ENCODE measurements at regions not wholly inside any gene's neighbourhood (a gene's known extent, or its start where the extent isn't known, plus 50 kb on each side); places are given as distances from the start of the nearest gene placed in this dataset.

DNA sequence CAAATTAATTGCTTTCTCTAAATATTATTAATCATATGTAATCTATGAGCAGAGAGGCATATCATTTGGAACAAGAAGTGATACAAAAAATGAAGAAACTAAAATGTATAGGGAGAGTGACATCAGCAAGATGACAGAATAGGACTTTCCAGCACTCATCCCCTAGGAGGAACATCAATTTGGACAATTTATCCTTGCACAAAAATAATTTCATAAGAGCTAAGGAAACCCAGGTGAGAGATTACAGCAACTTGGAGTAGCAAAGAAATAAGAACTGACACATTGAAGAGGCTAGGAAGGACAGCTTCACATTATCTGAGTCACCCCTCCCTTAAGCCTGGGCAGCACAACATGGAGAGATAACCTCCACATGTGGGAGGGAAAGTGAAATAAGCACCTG is 347.5 kb downstream of the MAFB start:
- no peaks in the 10 kb centered on the region for H3K79me1 ChIP-seq (ENCODE audit: low read depth, low read length)
- H2BK5ac ChIP-seq (ENCODE audit: low read length): no peak overlapping the region
- H3K27ac ChIP-seq (replicated peaks; ENCODE audit: low read length): no peak overlapping the region
- H3K14ac ChIP-seq (ENCODE audit: low read length): no peak overlapping the region
- no peak overlapping the region for H3K23ac ChIP-seq (ENCODE audit: low read depth, low read length, poor library complexity)
- no peak overlapping the region for H3K18ac ChIP-seq (ENCODE audit: low read length)
- H2AFZ ChIP-seq (ENCODE audit: low read length): no peak overlapping the region
- H3K4me1 ChIP-seq (ENCODE audit: control insufficient read depth in 2 of 2, insufficient read depth in 1 of 2, low read depth in 1 of 2, low read length in 2 of 2): no peaks in the 10 kb centered on the region
- H2BK15ac ChIP-seq (ENCODE audit: low read length): no peak overlapping the region
- no peak overlapping the region for H3K4me3 ChIP-seq (ENCODE audit: low read length in 2 of 2)
- H4K8ac ChIP-seq (ENCODE audit: low read depth, low read length): no peak overlapping the region
- H2AK5ac ChIP-seq (ENCODE audit: low read depth, low read length): no peak overlapping the region
- peaks cover 0 to 8% of the 10 kb centered on the region in 2 donors for H3K9me3 ChIP-seq (replicated peaks in 1 of 2; ENCODE audit: control insufficient read depth in 2 of 2, insufficient read depth in 1 of 2, low read depth in 1 of 2, low read length in 2 of 2)
- H2BK12ac ChIP-seq (ENCODE audit: low read length): no peak overlapping the region
- no peak overlapping the region for H2BK120ac ChIP-seq (ENCODE audit: low read depth, low read length)
- H4K91ac ChIP-seq (ENCODE audit: low read depth, low read length, poor library complexity): no peak overlapping the region
- no peak for DNase-seq (ENCODE audit: low spot score)
- no peaks in the 10 kb centered on the region for H3K27me3 ChIP-seq (ENCODE audit: control insufficient read depth in 3 of 3, insufficient read depth in 3 of 3, low read depth in 1 of 3, low read length in 3 of 3)
- no peak overlapping the region for H3K4me2 ChIP-seq (ENCODE audit: insufficient read depth, low read length, poor library complexity, severe bottlenecking)
- H3K36me3 ChIP-seq (replicated peaks in 1 of 2; ENCODE audit: control insufficient read depth in 2 of 2, insufficient read depth in 2 of 2, low read length in 2 of 2): no peaks in the 10 kb centered on the region
- no peak overlapping the region for H3K4ac ChIP-seq (ENCODE audit: low read length)
- no peak overlapping the region for H3K9ac ChIP-seq (ENCODE audit: low read depth, low read length, poor library complexity)

DNA sequence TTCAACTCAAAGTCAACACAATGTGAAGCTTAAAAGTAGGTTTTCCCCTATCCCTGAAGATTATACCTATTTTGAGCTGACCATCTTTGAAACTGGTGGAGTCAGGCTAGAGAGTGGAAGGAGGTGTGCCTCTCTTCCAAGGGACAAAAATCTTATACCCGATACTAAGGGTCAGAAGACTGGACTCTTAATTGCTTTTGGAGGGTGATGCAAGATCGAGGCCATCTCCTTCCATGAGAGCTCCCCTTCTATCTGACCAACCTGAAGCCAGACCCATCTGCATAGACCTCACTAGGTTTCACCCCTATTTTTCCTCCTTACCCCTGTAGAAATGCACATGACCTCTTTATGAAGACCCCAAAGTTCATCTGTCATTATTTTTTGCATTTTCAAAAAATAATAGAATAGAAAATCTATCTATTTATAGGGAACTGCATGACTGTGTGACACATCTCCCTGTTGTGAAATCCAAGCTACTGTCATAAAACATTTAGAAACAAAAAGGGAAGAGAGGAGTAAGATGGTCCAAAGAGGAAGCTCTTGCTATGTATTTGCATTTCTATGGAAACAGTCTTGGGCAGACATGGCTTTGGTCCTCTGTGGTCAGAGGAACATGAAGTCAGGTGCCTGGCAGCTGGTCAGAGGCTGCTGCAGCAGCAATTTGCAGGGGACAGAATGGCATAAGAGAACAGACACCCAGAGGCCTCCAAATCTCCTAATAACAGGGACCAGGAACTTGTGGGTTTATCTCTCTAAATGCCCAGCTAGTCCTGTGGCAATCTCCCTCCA is 349.2 kb downstream of the MAFB start:
- peaks cover 0 to 9% of the 10 kb centered on the region in 2 donors for H3K4me1 ChIP-seq (ENCODE audit: control insufficient read depth in 2 of 2, insufficient read depth in 1 of 2, low read depth in 1 of 2, low read length in 2 of 2)
- no peaks in the 10 kb centered on the region for H3K27me3 ChIP-seq (ENCODE audit: control insufficient read depth in 3 of 3, insufficient read depth in 3 of 3, low read depth in 1 of 3, low read length in 3 of 3)
- H2BK15ac ChIP-seq (ENCODE audit: low read length): no peak overlapping the region
- no peak overlapping the region for H4K8ac ChIP-seq (ENCODE audit: low read depth, low read length)
- H3K79me1 ChIP-seq (ENCODE audit: low read depth, low read length): no peaks in the 10 kb centered on the region
- no peak overlapping the region for H3K14ac ChIP-seq (ENCODE audit: low read length)
- no peak overlapping the region for H2BK5ac ChIP-seq (ENCODE audit: low read length)
- peaks cover 0 to 4% of the 10 kb centered on the region in 2 donors for H3K9me3 ChIP-seq (replicated peaks in 1 of 2; ENCODE audit: control insufficient read depth in 2 of 2, insufficient read depth in 1 of 2, low read depth in 1 of 2, low read length in 2 of 2)
- H3K18ac ChIP-seq (ENCODE audit: low read length): no peak overlapping the region
- no peak overlapping the region for H3K4me3 ChIP-seq (ENCODE audit: low read length in 2 of 2)
- H2AK5ac ChIP-seq (ENCODE audit: low read depth, low read length): no peak overlapping the region
- no peak overlapping the region for H4K91ac ChIP-seq (ENCODE audit: low read depth, low read length, poor library complexity)
- no peak overlapping the region for H3K9ac ChIP-seq (ENCODE audit: low read depth, low read length, poor library complexity)
- H3K36me3 ChIP-seq (replicated peaks in 1 of 2; ENCODE audit: control insufficient read depth in 2 of 2, insufficient read depth in 2 of 2, low read length in 2 of 2): no peaks in the 10 kb centered on the region
- no peak overlapping the region for H3K4me2 ChIP-seq (ENCODE audit: insufficient read depth, low read length, poor library complexity, severe bottlenecking)
- no CpG with 5 or more reads among the region's 2 CpGs for WGBS, 2 donors (ENCODE audit: extremely low coverage in 2 of 2, insufficient read length in 2 of 2, insufficient replicate concordance in 1 of 2)
- no peak overlapping the region for H3K4ac ChIP-seq (ENCODE audit: low read length)
- no peak overlapping the region for H2BK12ac ChIP-seq (ENCODE audit: low read length)
- no peak overlapping the region for H2BK120ac ChIP-seq (ENCODE audit: low read depth, low read length)
- H3K27ac ChIP-seq (replicated peaks; ENCODE audit: low read length): no peak overlapping the region
- H2AFZ ChIP-seq (ENCODE audit: low read length): no peak overlapping the region
- no peak overlapping the region for H3K23ac ChIP-seq (ENCODE audit: low read depth, low read length, poor library complexity)
- DNase-seq (ENCODE audit: low spot score): no peak

DNA sequence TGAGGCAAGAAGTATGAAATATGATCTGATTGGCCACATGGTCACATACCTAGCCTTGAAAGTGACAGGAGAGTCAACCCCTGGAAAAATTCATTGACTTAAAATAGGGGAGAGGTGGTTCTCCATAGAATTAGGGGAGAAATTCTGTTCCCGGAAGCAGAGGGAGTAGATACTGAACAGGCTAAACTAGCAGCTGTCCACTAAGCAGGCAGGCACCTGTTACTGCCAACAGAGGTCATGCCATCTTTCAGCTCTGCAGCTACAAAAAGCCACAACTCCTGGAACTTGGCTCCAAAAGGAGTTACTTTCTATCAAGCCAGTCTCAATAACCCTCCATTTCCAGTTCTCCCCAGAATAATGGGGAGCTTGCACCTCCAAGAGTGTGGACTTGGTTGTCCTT is 352.5 kb downstream of the MAFB start:
- Histone ChIP-seq H3K79me1 (ENCODE audit: low read depth, low read length) (no peaks in the 10 kb centered on the region), H3K27me3 (ENCODE audit: control insufficient read depth in 3 of 3, insufficient read depth in 3 of 3, low read depth in 1 of 3, low read length in 3 of 3) (no peaks in the 10 kb centered on the region), H2AK5ac (ENCODE audit: low read depth, low read length) (no peak overlapping the region), H2BK15ac (ENCODE audit: low read length) (no peak overlapping the region), H3K4me1 (ENCODE audit: control insufficient read depth in 2 of 2, insufficient read depth in 1 of 2, low read depth in 1 of 2, low read length in 2 of 2) (peaks cover 0 to 13% of the 10 kb centered on the region in 2 donors), H3K23ac (ENCODE audit: low read depth, low read length, poor library complexity) (no peak overlapping the region), H2AFZ (ENCODE audit: low read length) (no peak overlapping the region), H3K4me3 (ENCODE audit: low read length in 2 of 2) (no peak overlapping the region), H3K4me2 (ENCODE audit: insufficient read depth, low read length, poor library complexity, severe bottlenecking) (no peak overlapping the region), H2BK12ac (ENCODE audit: low read length) (no peak overlapping the region), H3K27ac (replicated peaks; ENCODE audit: low read length) (no peak overlapping the region), H2BK120ac (ENCODE audit: low read depth, low read length) (no peak overlapping the region), H3K14ac (ENCODE audit: low read length) (no peak overlapping the region), H3K9ac (ENCODE audit: low read depth, low read length, poor library complexity) (no peak overlapping the region), H3K36me3 (replicated peaks in 1 of 2; ENCODE audit: control insufficient read depth in 2 of 2, insufficient read depth in 2 of 2, low read length in 2 of 2) (no peaks in the 10 kb centered on the region), H4K8ac (ENCODE audit: low read depth, low read length) (no peak overlapping the region), H3K4ac (ENCODE audit: low read length) (no peak overlapping the region), H4K91ac (ENCODE audit: low read depth, low read length, poor library complexity) (no peak overlapping the region), H2BK5ac (ENCODE audit: low read length) (no peak overlapping the region), H3K9me3 (replicated peaks in 1 of 2; ENCODE audit: control insufficient read depth in 2 of 2, insufficient read depth in 1 of 2, low read depth in 1 of 2, low read length in 2 of 2) (no peaks in the 10 kb centered on the region), H3K18ac (ENCODE audit: low read length) (no peak overlapping the region)
- DNase-seq (ENCODE audit: low spot score): no peak
- no CpG with 5 or more reads among the region's 1 CpG for WGBS, 2 donors (ENCODE audit: extremely low coverage in 2 of 2, insufficient read length in 2 of 2, insufficient replicate concordance in 1 of 2)

DNA sequence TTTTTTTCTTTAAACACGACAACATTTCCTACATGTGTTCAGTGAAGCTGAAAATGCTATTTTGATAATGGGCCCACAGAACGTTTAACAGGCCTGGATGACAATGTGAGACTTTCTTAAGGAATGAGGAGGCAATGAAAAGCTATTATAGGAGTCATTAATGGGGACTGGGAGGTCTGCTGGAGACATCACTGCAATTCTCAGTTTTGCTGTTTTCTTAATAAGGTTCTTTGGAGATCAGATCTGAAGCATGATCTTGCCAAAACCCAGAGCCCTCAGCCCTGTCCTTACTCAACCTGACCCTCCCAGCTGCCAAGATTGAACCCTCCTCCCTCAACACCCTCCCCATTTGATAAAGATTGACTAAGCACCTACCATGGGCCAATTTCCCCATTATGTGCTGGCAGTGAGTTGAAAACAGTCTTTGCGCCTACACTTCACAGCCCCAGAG is 353.1 kb downstream of the MAFB start:
- Histone ChIP-seq H4K91ac (ENCODE audit: low read depth, low read length, poor library complexity) (no peak overlapping the region), H3K4me3 (ENCODE audit: low read length in 2 of 2) (no peak overlapping the region), H3K79me1 (ENCODE audit: low read depth, low read length) (no peaks in the 10 kb centered on the region), H4K8ac (ENCODE audit: low read depth, low read length) (no peak overlapping the region), H3K4me2 (ENCODE audit: insufficient read depth, low read length, poor library complexity, severe bottlenecking) (no peak overlapping the region), H3K23ac (ENCODE audit: low read depth, low read length, poor library complexity) (no peak overlapping the region), H2BK12ac (ENCODE audit: low read length) (no peak overlapping the region), H2AK5ac (ENCODE audit: low read depth, low read length) (no peak overlapping the region), H3K14ac (ENCODE audit: low read length) (no peak overlapping the region), H3K36me3 (replicated peaks in 1 of 2; ENCODE audit: control insufficient read depth in 2 of 2, insufficient read depth in 2 of 2, low read length in 2 of 2) (no peaks in the 10 kb centered on the region), H3K27ac (replicated peaks; ENCODE audit: low read length) (no peak overlapping the region), H3K9me3 (replicated peaks in 1 of 2; ENCODE audit: control insufficient read depth in 2 of 2, insufficient read depth in 1 of 2, low read depth in 1 of 2, low read length in 2 of 2) (no peaks in the 10 kb centered on the region), H2BK5ac (ENCODE audit: low read length) (no peak overlapping the region), H3K18ac (ENCODE audit: low read length) (no peak overlapping the region), H3K9ac (ENCODE audit: low read depth, low read length, poor library complexity) (no peak overlapping the region), H3K4me1 (ENCODE audit: control insufficient read depth in 2 of 2, insufficient read depth in 1 of 2, low read depth in 1 of 2, low read length in 2 of 2) (peaks cover 0 to 13% of the 10 kb centered on the region in 2 donors), H2BK120ac (ENCODE audit: low read depth, low read length) (no peak overlapping the region), H2BK15ac (ENCODE audit: low read length) (no peak overlapping the region), H3K4ac (ENCODE audit: low read length) (no peak overlapping the region), H3K27me3 (ENCODE audit: control insufficient read depth in 3 of 3, insufficient read depth in 3 of 3, low read depth in 1 of 3, low read length in 3 of 3) (no peaks in the 10 kb centered on the region), H2AFZ (ENCODE audit: low read length) (no peak overlapping the region)
- WGBS, 2 donors (ENCODE audit: extremely low coverage in 2 of 2, insufficient read length in 2 of 2, insufficient replicate concordance in 1 of 2): no CpG with 5 or more reads among the region's 3 CpGs
- no peak for DNase-seq (ENCODE audit: low spot score)

Measured in neuronal stem cell (in vitro differentiated cells).